GM23248 (cell line): ENCODE measurements at regions not wholly inside any gene's neighbourhood (a gene's known extent, or its start where the extent isn't known, plus 50 kb on each side); places are given as distances from the start of the nearest gene placed in this dataset.

ENCODE experiments used
- EZH2 ChIP-seq: fragments of 200-600 bp; sonication (generic); IDR thresholded peaks from 2 replicates; pipeline ENCODE4 v1.6.1; 2018; ENCODE audit warnings: antibody characterized with exemption, mild to moderate bottlenecking; ENCODE audit not compliant: insufficient read depth, poor library complexity, severe bottlenecking
- EZH2phosphoT487 ChIP-seq: fragments of 200-600 bp; sonication (generic); IDR thresholded peaks from 2 replicates; pipeline ENCODE4 v1.6.1; 2018; ENCODE audit warnings: antibody characterized with exemption, moderate library complexity, mild to moderate bottlenecking, low read depth; ENCODE audit not compliant: insufficient read depth

DNA sequence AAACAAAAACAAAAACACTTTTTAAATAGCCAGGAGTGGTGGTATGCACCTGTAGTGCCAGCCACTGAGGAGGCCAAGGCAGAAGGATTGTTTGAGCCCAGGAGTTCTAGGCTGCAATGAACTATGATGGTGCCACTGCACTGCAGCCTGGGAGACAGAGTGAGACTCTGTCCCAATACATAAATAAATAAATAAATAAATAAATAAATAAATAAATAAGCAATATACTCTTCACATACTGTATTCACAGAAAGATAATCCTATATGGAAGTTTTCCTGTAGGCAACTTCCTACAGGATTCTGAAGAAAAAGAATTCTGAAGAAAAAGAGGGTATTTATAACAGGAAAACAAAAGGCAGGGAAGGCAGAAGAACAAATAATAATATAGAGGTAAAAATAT is 293.3 kb upstream of the GRIA3 start:
- TF ChIP-seq EZH2 (no peak), EZH2phosphoT487 (no peak)
